AG04450 (cell line): ENCODE measurements at regions not wholly inside any gene's neighbourhood (a gene's known extent, or its start where the extent isn't known, plus 50 kb on each side); places are given as distances from the start of the nearest gene placed in this dataset.

Source experiments
- CTCF ChIA-PET: fragments of 300-600, 350-600 bp; formaldehyde crosslinking; extraction: SDS; loops from one replicate; lab custom pipeline; 2022; ENCODE audit warnings: antibody characterized with exemption, inconsistent platforms; lab: Charles Lee
- POLR2A ChIA-PET: fragments of 350-600 bp; formaldehyde crosslinking; extraction: SDS; loops from one replicate; lab custom pipeline; 2021; ENCODE audit warnings: antibody characterized with exemption, inconsistent platforms; lab: Yijun Ruan, JAX
- DNase-seq: peaks from one replicate; pipeline ENCODE4 v3.0.0-alpha.2; 2011; ENCODE audit warnings: low read depth, low spot score
- H3K27ac ChIP-seq: one replicate; pipeline ENCODE4 v1.5.1; 2012; ENCODE audit warnings: low read depth, low read length, control low read depth
- H3K27me3 ChIP-seq: one replicate; pipeline ENCODE4 v1.6.0; 2012; ENCODE audit warnings: low read length; ENCODE audit not compliant: control insufficient read depth, insufficient read depth
- H3K4me3 ChIP-seq: 2 replicates; pipeline ENCODE4 v1.5.1; 2011; ENCODE audit warnings: mild to moderate bottlenecking, low read depth, low read length, control low read depth
- H3K9me3 ChIP-seq: 2 replicates; pipeline ENCODE4 v1.5.1; 2012; ENCODE audit warnings: low read length; ENCODE audit not compliant: control insufficient read depth, insufficient read depth
- TF ChIP-seq, protein P1 (sequence below): IDR thresholded peaks from 2 replicates; pipeline ENCODE4 v1.5.1; 2011; ENCODE audit warnings: low read depth, low read length, control low read depth, inconsistent platforms

DNA sequence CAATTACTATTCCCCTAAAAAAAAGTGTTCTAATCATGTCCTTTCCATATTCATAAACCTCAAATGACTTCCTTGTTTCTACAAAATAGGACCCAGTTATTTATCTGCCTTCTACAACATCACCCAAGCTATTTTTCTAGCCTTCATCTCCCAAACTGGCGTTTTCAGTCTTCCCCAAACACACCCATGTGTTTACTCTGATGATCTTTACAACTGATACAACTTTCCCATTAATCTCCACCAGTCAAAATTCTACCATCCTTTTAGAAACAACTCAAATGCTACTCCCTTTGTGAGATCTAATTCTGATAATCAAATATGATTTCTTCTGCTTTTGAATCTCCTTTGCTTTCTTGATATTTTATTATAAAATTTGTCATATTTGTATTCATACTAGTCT, 114.5 kb downstream of the DUSP6 start:
- ChIA-PET POLR2A (no interaction called here), CTCF (interaction anchor here (0.9 kb wide), 1 partner anchor 219 kb away, joined by 3 read pairs; no protein-coding TSS in a partner anchor)
- no peaks in the 10 kb centered on the region for H3K9me3 ChIP-seq
- DNase-seq = no peak
- TF ChIP-seq, protein P1, sequence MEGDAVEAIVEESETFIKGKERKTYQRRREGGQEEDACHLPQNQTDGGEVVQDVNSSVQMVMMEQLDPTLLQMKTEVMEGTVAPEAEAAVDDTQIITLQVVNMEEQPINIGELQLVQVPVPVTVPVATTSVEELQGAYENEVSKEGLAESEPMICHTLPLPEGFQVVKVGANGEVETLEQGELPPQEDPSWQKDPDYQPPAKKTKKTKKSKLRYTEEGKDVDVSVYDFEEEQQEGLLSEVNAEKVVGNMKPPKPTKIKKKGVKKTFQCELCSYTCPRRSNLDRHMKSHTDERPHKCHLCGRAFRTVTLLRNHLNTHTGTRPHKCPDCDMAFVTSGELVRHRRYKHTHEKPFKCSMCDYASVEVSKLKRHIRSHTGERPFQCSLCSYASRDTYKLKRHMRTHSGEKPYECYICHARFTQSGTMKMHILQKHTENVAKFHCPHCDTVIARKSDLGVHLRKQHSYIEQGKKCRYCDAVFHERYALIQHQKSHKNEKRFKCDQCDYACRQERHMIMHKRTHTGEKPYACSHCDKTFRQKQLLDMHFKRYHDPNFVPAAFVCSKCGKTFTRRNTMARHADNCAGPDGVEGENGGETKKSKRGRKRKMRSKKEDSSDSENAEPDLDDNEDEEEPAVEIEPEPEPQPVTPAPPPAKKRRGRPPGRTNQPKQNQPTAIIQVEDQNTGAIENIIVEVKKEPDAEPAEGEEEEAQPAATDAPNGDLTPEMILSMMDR = no peak
- no peak overlapping the region for H3K4me3 ChIP-seq
- H3K27me3 ChIP-seq = no peaks in the 10 kb centered on the region
- H3K27ac ChIP-seq = no peak overlapping the region

- H3K27ac ChIP-seq = no peak overlapping the region
- CTCF ChIA-PET = no interaction called here
These were observed 115.4 kb downstream of the DUSP6 start for GRCh38 chr12:89236748-89237383.

GRCh38 chr12:89236237-89236636, 116.1 kb downstream of the DUSP6 start:
- Histone ChIP-seq H3K27ac (no peak overlapping the region), H3K4me3 (no peak overlapping the region), H3K27me3 (no peaks in the 10 kb centered on the region), H3K9me3 (no peaks in the 10 kb centered on the region)
- ChIA-PET CTCF (interaction anchor here (1.1 kb wide), 1 partner anchor 30 kb away, joined by 3 read pairs; no protein-coding TSS in a partner anchor), POLR2A (no interaction called here)
- DNase-seq = no peak
- TF ChIP-seq, protein P1 = no peak

More at GRCh38 chr12:89236748-89237383, 115.4 kb downstream of the DUSP6 start:
- Histone ChIP-seq H3K4me3 (no peak overlapping the region), H3K9me3 (no peaks in the 10 kb centered on the region), H3K27me3 (no peaks in the 10 kb centered on the region)
- TF ChIP-seq, protein P1 = no peak
- POLR2A ChIA-PET = no interaction called here
- no peak for DNase-seq

DNA sequence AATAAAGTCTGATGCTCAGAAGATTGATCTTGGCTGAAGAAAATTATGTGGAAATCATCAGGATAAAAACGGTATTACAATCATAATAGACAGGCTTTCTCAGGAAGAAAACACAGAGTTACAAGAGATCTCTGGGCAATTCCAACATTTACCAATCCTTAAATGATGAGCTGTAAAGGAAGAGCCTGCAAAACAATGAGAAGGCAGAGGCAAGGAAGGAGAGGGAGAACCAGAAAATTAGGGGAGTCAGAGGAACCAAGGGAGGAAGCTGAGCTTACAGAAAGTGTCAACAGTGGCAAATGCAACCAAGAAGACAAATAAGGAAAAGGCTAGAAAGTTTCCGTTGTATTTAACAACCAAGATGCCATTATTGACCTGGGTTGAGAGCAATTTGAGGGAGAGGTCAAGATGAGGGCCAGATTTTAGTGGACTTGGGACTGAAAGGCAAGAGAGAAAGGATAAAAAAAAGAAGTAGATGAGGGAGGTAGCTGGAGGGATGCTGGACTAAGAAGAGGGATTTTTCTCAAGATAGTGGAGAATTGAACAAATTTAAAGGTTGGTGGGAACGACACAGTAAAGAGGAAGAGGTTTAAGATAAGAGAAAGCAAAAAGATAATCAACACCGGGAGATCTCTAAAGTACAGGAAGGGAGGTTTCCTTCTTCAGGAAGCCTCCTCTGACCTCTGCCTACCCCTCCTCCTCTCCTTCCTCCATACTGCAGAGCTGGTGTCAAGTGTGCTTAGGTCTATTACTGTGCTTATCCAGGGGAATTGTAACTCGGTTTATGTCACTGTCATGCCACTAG, 116.9 kb downstream of the DUSP6 start:
- Histone ChIP-seq H3K27me3 (no peaks in the 10 kb centered on the region), H3K9me3 (no peaks in the 10 kb centered on the region), H3K27ac (no peak overlapping the region), H3K4me3 (no peak overlapping the region)
- CTCF ChIA-PET = interaction anchor here (0.6 to 1.1 kb wide), 3 partner anchors 29 to 836 kb away, joined by 3 read pairs; no protein-coding TSS in a partner anchor
- no peak for DNase-seq
- TF ChIP-seq, protein P1 = no peak
- POLR2A ChIA-PET = no interaction called here
